LNCAP (cell line): ENCODE measurements at regions not wholly inside any gene's neighbourhood (a gene's known extent, or its start where the extent isn't known, plus 50 kb on each side); places are given as distances from the start of the nearest gene placed in this dataset.

Experiments
- TF ChIP-seq, protein P1 (sequence below): fragments of 450-650 bp; IDR thresholded peaks from 2 replicates; pipeline ENCODE4 v1.5.1; 2017; ENCODE audit warnings: mild to moderate bottlenecking

DNA sequence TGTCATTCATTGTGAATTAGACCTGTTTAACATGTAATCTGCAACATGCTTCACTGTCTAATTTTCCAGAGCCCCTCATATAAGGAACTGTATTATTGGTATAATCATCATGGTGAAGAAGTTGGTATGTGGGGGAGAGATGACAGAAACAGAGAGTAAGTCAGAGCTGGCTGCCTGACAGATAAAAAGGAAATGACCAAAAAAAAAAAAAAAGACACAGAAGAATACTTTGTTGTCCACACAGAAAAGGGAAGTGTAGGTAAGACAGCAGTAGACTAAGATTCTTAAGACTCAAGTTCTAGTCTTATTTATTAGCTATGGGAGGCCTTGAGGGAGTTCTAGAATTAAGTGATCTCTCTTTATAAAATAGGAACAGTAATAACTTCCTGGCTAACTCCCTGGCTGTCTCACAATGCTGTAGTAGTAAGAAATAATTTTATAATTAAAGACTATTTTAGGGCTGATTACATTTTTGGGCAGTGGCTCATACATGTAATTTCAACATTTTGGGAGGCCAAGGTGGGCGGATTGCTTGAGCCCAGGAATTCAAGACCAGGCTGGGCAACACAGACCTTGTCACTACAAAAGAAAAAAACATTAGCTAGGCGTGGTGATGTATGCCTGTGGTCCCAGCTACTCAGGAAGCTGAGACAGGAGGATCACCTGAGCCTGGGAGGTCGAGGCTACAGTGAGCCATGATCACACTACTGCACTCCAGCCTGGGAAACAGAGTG, 102.5 kb downstream of the PRL start:
- TF ChIP-seq, protein P1, sequence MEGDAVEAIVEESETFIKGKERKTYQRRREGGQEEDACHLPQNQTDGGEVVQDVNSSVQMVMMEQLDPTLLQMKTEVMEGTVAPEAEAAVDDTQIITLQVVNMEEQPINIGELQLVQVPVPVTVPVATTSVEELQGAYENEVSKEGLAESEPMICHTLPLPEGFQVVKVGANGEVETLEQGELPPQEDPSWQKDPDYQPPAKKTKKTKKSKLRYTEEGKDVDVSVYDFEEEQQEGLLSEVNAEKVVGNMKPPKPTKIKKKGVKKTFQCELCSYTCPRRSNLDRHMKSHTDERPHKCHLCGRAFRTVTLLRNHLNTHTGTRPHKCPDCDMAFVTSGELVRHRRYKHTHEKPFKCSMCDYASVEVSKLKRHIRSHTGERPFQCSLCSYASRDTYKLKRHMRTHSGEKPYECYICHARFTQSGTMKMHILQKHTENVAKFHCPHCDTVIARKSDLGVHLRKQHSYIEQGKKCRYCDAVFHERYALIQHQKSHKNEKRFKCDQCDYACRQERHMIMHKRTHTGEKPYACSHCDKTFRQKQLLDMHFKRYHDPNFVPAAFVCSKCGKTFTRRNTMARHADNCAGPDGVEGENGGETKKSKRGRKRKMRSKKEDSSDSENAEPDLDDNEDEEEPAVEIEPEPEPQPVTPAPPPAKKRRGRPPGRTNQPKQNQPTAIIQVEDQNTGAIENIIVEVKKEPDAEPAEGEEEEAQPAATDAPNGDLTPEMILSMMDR, result no peak

GRCh38 chr6:22199771-22200170, 97.1 kb downstream of the PRL start:
- TF ChIP-seq, protein P1, result no peak

DNA sequence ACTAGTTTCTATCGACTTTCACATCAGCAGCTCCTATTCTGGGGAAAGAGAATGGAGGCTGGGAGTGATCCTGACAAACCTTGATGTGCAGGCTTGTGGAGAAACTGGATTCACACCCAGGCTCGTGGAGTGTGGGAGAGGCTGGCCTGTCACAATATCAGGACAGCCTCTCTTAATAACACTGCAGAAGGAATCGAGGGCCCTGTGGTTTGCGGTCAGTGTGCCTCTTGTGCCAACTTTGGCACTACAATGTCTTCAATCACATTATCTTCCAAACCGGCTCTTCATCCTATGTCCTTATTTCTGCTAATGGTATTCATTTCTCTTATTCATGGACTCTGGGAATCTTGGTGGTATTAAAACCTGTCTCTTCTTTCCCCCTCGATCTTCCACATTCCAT, 92.7 kb downstream of the PRL start:
- TF ChIP-seq, protein P1, result no peak

GRCh38 chr6:22205266-22205665, 91.6 kb downstream of the PRL start:
- TF ChIP-seq, protein P1, result no peak

DNA sequence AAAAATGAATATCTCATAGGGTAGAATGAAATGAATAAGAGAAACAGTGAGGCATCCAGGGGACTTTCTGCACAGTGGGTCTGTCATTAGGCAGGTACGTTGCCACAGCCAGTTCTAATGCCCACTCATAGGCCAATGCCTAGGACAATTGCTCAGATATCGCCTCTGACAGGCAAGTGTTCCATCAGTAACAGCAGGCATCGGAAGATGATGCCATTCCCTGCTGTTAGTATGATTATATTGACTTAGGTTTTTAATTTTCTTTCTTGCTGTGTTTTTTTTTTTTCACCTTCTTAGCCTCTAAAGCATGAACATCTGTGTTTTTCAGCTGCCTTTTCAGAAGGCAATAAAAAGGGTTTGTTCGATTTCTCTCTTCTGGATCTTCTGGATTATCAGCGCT, 90.7 kb downstream of the PRL start:
- TF ChIP-seq, protein P1, result no peak

GRCh38 chr6:22208026-22208425, 88.8 kb downstream of the PRL start:
- TF ChIP-seq, protein P1, result no peak

GRCh38 chr6:22214314-22214713, 82.5 kb downstream of the PRL start:
- TF ChIP-seq, protein P1, result no peak

GRCh38 chr6:22218410-22218809, 78.4 kb downstream of the PRL start:
- TF ChIP-seq, protein P1, result no peak
